ENCODE measurements at regions not wholly inside any gene's neighbourhood (a gene's known extent, or its start where the extent isn't known, plus 50 kb on each side); places are given as distances from the start of the nearest gene placed in this dataset.
A peak's percentile ranks its signal among the peaks of the same experiment; 100 is the strongest.

- DNase-seq: no peak
Observed at GRCh38 chr10:4029866-4030265, 244.9 kb upstream of the KLF6 start.

- DNase-seq: no peak
Observed at GRCh38 chr10:4028854-4029583, 244.0 kb upstream of the KLF6 start.

- no peak for DNase-seq
Observed at GRCh38 chr10:4028027-4028471, 243.0 kb upstream of the KLF6 start.

GRCh38 chr10:4025339-4025738 lies 240.3 kb upstream of the KLF6 start:
- no peak for DNase-seq

GRCh38 chr10:4024516-4025245 lies 239.7 kb upstream of the KLF6 start:
- DNase-seq: no peak

- no peak for DNase-seq
Observed at GRCh38 chr10:4024027-4024426, 239.0 kb upstream of the KLF6 start.

GRCh38 chr10:4022473-4022872 lies 237.5 kb upstream of the KLF6 start:
- DNase-seq: no peak

GRCh38 chr10:4020631-4021030 lies 235.6 kb upstream of the KLF6 start:
- DNase-seq: no peak

GRCh38 chr10:4018054-4018511 lies 233.1 kb upstream of the KLF6 start:
- no peak for DNase-seq

GRCh38 chr10:4017336-4017735 lies 232.3 kb upstream of the KLF6 start:
- no peak for DNase-seq

GRCh38 chr10:4016214-4016740 lies 231.3 kb upstream of the KLF6 start:
- DNase-seq: no peak

- peak; percentile 75 for DNase-seq
Observed at GRCh38 chr10:4013651-4014121, 228.7 kb upstream of the KLF6 start.

GRCh38 chr10:4012848-4013247 lies 227.8 kb upstream of the KLF6 start:
- no peak for DNase-seq

GRCh38 chr10:4011136-4011812 lies 226.3 kb upstream of the KLF6 start:
- DNase-seq: no peak

GRCh38 chr10:4008676-4009382 lies 223.8 kb upstream of the KLF6 start:
- DNase-seq: no peak

GRCh38 chr10:4007771-4008170 lies 222.8 kb upstream of the KLF6 start:
- no peak for DNase-seq

- no peak for DNase-seq
Observed at GRCh38 chr10:4006858-4007257, 221.8 kb upstream of the KLF6 start.

GRCh38 chr10:4006051-4006450 lies 221.0 kb upstream of the KLF6 start:
- DNase-seq: no peak

GRCh38 chr10:4004990-4005389 lies 220.0 kb upstream of the KLF6 start:
- DNase-seq: no peak

GRCh38 chr10:4004144-4004543 lies 219.1 kb upstream of the KLF6 start:
- DNase-seq: no peak

- no peak for DNase-seq
Observed at GRCh38 chr10:4003348-4003973, 218.5 kb upstream of the KLF6 start.

- no peak for DNase-seq
Observed at GRCh38 chr10:4001811-4002210, 216.8 kb upstream of the KLF6 start.
